Loucy (cell line): ENCODE measurements at regions not wholly inside any gene's neighbourhood (a gene's known extent, or its start where the extent isn't known, plus 50 kb on each side); places are given as distances from the start of the nearest gene placed in this dataset.

ENCODE experiments used
- EZH2phosphoT487 ChIP-seq: fragments of 200-600 bp; IDR thresholded peaks from 2 replicates; pipeline ENCODE4 v1.6.1; 2018; ENCODE audit warnings: antibody characterized with exemption, mild to moderate bottlenecking, moderate library complexity, borderline replicate concordance
- TF ChIP-seq, protein P1 (sequence below): fragments of 200-600 bp; sonication (generic); conservative IDR thresholded peaks from 2 replicates; pipeline ENCODE4 v1.5.1; 2014; ENCODE audit warnings: mild to moderate bottlenecking, antibody characterized with exemption, low read length

DNA sequence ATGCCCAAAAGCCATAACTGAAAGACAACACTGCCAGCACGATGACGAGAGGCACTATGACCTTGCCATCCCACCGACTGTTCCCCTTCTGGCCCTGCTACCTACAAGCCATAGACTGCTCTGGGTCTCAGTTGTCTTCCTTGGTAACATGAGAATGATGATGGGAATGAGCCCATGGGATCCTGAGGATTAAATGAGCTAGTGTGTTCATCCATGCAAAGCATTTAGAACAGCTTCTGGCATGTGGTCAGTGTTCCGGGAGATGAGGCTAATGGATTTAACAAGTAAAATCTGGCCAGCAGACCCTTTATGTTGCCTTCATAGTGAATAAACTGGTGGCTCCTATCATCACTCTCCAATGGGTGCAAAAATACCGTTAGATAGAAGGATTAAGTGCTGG lies 62.4 kb upstream of the WDR11 start:
- TF ChIP-seq, protein P1, sequence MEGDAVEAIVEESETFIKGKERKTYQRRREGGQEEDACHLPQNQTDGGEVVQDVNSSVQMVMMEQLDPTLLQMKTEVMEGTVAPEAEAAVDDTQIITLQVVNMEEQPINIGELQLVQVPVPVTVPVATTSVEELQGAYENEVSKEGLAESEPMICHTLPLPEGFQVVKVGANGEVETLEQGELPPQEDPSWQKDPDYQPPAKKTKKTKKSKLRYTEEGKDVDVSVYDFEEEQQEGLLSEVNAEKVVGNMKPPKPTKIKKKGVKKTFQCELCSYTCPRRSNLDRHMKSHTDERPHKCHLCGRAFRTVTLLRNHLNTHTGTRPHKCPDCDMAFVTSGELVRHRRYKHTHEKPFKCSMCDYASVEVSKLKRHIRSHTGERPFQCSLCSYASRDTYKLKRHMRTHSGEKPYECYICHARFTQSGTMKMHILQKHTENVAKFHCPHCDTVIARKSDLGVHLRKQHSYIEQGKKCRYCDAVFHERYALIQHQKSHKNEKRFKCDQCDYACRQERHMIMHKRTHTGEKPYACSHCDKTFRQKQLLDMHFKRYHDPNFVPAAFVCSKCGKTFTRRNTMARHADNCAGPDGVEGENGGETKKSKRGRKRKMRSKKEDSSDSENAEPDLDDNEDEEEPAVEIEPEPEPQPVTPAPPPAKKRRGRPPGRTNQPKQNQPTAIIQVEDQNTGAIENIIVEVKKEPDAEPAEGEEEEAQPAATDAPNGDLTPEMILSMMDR, result no peak
- no peak for TF ChIP-seq EZH2phosphoT487
